IPS DF 19.7 (cell line): ENCODE measurements at regions not wholly inside any gene's neighbourhood (a gene's known extent, or its start where the extent isn't known, plus 50 kb on each side); places are given as distances from the start of the nearest gene placed in this dataset.
"Not testable (repeated sequence)": the region's sequence is repeated elsewhere in the genome, so short reads cannot be mapped to it uniquely, and the experiment has no call there.

Source experiments
- DNase-seq: peaks from one replicate; pipeline ENCODE4 v3.0.0-alpha.2; 2013; ENCODE audit warnings: low read depth, low spot score

DNA sequence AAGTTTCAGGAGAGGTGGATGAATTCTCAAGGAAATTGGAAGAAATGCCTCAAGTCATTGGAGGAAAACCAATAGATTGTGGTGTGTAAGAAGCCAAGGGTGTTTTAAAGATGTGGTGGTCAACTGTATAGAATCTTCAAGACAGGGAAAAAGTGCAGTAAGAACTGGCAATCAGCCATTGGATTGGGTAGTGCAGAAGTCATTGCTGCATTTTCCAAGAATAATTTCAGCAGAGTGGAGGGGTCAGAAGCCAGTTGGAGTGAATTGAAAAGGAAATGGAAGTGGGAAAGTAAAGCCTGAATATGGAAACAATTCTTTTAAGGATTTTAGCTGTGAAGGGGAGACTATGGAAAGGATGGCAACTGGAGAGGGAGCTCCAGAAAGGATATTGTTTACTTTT lies 128.2 kb upstream of the TMEM170B start:
- DNase-seq, result no peak

DNA sequence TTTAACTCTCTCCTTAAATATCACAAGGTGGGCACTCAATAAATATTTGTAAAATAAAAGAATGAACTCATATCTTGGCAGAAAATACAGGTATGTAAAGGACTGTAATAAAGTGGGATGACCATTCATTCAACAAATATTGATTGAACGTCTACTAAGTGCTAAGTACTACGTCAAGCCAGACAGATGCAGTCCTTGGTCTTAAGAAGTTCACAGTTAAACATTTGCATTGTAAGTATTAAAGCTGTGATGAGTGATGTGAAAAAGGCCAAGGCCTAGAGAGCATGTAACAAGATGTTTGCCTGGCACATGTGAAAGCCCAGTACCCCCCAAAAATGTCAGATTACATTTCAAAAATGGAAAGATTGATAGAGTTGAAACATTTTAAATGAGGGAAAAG lies 130.1 kb upstream of the TMEM170B start:
- no peak for DNase-seq

DNA sequence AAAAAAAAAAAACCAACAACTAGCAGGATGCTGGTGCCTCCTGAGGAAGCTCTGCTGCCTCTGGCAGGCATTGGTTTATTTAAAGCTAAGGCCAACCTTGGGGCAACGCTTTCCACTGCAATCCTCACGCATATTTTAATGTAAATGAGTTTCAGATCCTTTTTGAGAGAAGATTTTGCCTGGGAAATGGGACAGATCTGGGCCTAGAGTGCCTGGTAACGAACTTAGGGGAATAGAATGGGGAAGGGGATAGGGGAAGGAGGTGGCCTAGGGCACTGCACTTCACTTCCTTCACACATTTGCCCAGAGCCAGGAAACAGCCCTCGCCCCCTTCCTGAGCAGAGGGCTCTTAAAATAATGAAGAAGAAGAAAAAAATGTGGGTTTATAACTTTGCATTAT lies 132.7 kb upstream of the TMEM170B start:
- DNase-seq, result no peak

DNA sequence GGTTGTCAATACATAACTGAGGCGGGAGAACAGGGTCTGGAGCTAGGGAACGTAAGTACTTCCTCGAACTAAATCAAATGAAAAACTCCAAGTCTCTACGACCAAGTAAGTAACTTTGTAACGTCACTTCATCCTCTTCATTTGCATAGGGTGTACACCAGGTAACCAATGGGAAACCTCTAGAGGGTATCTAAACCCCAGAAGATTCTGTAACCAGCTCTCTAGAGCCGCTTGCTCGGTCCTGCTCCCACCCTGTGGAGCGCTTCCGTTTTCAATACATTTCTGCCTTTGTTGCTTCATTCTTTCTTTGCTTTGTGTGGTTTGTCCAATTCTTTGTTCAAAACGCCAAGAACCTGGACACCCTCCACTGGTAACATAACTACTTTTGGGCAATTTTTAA lies 133.5 kb upstream of the TMEM170B start:
- no peak for DNase-seq

DNA sequence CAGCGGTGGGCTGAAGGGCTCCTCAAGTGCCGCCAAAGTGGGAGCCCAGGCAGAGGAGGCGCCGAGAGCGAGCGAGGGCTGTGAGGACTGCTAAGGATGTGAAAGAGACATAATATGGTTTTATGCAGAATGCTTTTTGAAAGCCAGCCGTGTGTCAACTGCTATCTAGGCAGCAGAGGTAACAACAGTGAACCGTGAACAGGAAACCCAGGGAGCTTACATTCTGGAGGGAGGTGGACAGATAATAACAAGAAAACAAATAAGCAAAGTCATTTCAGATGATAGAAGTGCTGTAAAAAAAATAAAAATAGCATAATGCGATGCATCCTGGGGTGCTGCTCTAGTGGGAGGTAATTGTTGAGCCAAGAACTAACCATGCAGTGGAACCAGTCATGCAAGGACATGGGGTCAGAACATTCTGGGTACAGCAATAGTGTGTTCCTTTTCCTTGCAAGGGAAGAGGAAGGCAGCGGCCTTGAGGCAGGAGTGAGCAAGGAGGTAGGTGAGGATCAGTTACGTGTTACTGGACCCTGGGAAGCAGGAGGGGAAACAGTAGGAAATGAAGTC lies 134.4 kb upstream of the TMEM170B start:
- no peak for DNase-seq

DNA sequence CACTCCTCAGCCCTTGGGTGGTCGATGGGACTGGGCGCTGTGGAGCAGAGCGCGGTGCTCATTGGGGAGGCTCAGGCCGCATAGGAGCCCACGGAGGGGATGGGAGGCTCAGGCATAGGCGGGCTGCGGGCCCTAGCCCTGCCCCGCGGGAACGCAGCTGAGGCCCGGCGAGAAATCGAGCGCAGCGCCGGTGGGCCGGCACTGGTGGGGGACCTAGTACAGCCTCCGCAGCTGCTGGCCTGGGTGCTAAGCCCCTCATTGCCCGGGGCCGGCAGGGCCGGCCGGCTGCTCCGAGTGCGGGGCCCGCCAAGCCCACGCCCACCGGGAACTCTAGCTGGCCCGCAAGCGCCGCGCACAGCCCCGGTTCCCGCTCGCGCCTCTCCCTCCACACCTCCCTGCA lies 135.0 kb upstream of the TMEM170B start:
- DNase-seq, result not testable (repeated sequence)

DNA sequence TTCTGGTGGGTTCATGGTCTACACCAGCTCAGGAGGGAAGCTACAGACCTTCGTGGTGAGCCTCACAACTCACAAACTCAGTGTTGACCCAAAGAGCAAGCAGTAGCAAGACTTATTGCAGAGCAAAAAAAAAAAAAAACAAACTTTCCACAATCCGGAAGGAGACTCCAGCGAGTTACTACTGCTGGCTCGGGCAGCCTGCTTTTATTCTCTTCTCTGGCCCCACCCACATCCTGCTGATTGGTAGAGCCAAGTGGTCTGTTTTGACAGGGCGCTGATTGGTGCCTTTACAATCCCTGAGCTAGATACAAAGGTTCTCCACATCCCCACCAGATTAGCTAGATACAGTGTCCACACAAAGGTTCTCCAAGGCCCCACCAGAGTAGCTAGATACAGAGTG lies 135.6 kb upstream of the TMEM170B start:
- not testable (repeated sequence) for DNase-seq

DNA sequence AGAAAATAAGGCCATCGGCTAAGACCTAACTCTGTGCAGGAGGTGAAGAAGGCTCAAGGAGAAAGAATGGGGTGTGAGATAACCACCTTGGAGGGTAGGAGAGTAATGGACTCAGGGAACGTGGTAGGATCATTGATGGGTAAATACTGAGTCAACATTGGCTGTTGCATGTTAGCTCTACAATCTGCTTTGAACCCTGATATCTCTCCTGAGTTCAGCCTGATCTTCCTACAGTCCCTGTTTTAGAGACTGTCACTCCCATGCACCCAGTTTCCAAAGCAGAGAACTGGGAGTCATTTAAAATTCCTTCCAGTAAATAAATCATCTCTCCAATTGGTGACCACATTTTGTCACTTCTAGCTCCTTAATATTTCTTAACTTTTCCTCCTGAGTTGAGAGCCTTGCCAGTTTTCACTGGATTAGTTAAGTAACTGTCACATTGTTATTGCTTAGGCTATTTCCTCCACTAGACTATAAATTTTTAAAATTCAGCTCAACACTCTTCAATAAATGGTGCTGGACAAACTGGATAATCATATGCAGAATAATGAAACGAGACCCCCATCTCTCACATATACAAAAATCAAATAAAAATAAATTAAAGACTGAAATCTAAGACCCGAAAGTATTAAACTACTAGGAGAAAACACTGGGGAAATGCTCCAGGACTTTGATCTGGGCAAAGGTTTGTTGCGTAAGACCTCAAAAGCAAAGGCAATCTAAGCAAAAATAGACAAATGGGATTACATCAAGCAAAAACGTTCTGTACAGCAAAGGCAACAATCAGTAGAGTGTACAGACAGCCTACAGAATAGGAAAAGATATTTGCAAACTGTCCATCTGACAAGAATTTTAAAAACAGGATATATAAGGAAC lies 138.9 kb upstream of the TMEM170B start:
- DNase-seq, result no peak

DNA sequence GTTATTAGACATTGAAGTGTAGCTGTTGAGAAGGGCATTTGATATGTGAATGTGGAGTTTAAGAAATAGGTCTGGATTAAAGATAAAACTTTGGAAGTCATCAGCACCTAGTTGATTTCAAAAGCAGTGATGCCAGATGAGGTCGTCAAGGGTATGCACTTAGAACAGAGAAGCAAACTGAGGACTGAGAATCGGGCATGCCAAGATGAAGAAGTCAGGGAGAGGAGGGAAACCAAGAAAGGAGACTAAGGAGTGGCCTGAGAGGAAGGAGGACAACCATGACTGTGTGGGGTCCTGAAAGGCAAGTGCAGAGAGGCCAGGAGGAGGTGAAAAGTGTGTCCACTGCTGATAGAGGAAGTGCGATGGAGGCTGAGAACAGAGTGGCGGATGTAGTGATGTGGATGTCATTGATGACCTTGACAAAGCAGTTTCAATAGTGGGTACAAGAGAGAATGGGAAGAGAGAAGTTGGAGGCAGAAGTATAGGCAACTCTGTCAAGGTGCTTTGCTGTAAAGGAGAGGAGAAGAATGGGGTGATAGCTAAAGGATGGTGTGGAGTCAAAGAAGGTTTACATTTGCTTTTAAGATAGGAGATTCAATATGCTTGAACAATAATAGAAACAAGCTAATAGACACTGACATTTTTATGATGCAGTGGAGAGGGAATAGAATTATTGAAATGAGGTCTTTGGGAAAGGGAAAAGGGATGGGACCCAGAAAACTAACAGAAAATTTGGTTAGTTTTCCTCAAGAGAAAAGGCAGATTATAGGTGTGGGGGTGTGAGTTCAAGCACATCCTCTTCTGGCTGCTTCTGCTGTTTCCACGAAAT lies 139.7 kb upstream of the TMEM170B start:
- no peak for DNase-seq

DNA sequence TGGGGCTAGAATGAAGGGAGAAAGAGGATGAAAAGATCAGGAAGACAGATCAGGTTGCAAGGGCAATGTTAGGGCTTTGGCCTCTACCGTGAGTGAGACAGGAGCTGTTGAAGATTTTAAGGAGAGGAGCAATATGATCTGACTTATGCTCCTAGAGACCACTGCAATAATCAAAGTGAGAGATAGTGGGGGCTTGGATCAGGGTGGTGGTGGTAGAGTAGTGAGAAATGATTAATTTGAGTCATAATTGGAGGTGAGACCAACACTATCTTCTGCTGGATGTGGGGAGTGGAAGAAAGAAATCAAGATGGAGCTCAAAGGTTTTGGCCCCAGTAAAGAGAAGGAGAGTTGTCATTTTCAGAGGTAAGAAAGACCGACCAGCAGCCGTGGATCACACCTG lies 140.7 kb upstream of the TMEM170B start:
- no peak for DNase-seq

DNA sequence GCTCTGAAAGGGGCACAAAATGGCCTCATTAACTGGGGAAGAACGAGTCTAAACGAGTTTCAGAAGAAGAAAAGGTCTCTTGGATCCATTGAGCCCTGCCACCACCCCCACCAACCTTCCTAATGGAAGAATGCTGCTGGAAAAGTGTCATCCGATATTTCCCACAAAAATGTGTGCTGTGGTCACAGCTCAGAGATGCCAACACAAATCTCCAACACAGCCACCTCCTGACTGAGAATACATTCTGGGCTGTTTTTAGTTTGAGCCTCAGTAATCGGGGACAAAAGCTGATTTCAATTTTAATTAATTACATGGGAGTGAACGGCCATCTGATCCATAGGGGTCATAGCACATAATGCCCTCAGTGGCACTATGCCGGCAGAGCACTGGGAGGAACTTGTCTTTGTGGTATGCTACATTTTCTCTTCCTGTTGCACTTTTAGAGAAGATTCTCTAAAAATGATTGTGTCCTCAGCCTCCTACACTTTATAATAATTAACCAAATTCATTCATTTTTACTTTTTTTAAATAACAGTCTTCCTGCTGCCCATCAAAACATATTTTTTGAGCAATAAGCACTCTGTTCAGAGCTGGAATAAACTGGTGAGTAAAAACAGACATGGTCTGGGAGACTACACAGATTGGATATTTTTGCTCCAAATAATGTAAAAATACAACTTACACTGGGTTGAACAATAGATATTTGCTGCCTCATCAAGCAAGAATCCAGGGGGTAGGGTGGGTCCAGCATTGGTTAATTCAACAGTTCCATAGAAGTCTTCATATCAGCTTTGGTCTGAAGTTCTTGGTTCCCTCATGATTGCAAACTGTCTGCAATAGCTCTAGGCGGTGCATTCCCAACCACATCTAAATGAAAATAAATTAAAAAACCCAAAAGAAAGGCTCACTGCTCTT lies 143.6 kb upstream of the TMEM170B start:
- DNase-seq, result no peak

DNA sequence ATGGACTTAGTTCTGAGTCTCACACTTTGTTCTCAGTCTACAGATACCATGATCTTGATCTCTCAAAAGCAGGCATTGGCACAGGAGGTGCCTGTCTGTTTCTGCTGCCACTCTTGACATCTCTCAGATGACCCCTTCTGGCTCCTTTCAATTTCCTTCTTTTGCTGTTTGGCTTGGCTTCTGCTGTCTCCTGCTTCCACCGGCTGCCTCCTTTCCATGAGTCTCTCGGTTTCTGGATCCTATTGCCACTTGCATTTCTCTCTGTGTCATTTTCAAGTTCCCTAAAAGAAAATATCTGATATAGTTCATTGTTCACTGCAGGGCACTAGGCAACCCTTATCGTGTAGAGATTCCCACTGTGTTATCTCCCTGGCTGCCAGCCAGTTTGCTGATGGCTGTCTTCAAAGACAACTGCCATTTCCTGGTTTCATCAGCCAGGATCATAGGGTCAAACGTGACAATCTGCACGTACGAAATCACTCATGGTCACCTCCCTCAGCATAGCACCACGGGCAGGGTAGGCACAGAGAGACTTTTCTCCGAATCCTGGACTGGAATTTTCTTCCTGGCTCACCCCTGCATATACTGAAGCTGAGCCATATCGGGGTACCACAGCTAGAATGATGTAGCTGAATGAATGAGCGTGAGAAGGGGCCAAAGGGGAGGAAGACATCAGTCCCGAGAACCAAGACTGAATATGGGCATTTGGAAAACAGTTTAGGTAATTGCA lies 144.6 kb upstream of the TMEM170B start:
- DNase-seq, result no peak

DNA sequence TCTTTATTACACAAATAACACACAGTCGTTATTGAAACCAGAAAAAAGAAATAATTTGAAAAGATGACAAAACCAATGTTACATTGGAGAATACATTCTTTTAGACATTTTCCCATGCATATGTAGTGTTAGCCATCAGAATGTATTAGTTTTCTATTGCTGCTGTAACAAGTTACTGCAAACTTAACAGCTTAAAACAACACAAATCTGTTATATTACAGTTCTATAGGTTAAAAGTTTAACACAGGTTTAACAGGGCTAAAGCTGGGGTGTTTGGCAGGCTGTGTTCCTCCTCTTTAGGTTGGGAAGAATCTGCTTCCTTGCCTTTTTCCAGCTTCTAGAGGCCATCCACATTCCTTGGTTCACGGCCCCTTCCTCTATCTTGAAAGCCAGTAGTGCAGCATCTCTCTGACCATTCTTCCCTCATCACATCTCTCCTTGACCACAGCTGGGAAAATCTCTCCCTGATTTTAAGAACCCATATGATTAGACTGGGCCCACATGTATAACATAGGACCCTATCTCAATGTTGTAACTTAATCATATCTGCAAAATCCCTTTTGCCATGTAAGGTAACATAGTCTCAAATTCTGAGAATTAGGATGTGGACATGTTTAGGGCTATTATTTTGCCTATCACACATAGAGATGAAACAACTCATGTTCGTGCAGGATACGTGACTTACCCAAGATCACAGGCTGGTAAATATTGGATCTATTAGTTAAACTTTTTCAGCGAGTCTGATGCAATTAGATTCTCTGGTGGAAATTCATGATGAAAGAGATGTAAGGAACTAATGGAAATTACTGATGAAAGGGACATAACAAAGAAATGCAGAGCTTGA lies 145.4 kb upstream of the TMEM170B start:
- DNase-seq, result no peak

DNA sequence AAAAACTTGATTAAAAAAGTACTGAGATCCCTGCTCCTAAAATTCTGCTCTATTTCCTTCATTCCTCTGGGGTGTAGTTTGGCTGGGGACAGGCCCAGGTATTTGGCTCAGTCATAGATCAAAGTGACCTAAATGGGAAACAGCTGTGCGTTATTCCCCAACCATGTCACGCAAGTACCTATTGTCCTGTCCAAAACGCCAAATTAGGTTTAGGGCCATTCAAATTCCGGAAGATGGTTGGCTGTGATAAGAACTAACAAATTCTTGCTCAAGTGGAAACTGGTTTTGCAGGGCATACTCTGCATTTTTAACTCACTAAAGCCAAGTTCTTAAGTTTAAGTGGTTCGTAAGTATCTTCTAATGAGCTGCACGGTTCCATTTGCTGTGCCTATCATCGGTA lies 147.6 kb upstream of the TMEM170B start:
- no peak for DNase-seq

DNA sequence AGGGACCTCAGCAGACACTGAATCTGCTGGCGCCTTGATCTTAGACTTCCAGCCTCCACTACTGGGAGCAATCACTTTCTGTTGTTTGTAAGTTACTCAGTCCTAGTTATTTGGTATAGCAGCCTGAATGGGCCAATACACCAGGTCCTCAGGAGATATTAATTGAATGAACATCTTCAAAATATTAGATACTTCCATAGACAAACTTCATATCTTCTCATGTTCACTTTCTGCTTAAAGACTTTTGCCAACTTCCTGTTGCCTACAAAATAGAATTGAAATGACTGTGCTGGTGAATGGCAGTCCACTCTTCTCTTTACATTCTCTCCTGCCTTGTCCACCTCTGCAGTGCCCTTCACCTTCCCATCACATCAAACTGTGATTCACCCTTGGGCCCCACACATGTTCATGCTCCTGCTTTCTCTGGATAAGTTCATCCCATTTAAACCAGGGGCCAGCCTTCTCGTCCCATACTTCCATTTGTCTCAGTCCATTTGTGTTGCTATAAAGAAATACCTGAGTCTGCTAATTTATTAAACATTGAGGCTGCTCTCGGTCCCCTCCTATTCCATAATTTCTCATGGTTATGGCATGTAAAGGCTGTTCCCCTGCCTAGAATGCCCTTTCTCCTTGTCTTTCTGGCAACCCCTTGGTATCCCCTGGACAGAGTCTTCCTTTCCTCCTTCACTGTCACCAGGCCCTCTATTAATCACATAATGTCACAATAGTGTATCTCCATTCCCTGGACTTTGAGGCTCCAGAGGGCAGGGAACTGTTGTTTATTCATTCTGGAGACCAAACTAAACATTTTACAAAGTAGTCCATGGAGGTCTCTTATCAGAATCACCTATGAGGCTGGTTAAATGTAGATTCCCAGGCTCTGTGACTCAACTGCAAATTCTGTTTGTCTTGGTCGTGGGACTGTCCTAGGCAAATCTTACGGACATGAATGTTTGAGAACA lies 148.3 kb upstream of the TMEM170B start:
- no peak for DNase-seq

DNA sequence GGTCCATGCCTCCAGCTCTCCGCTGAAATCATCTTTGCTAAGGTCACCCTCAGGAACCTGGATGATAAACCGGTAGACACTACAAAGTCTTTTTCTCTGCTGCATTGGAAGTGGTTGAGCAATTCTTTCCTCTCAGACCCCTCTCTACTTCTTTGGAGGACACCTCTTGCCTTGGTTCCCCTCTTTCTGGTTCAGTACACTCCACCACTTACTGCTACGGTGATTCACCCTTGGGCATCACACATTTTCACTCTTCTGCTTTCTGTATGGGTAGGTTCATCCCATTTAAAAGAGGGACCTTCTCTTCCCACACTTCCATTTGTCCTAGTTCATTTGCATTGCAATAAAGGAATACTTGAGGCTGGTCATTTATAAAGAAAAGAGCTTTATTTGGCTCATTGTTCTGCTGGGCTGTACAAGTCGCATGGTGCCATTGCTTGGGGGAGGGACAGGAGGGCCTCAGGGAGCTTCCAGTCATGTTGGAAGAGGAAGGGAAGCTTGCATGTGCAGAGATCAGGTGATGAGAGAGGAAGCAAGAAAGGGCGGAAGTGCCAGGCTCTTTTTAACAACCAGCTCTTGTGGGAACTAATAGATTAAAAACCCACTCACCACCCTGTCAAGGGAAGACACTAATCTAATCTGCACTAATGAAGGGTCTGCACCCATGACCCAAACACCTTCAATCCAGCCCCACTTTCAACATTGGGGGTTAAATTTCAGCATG lies 149.7 kb upstream of the TMEM170B start:
- no peak for DNase-seq

DNA sequence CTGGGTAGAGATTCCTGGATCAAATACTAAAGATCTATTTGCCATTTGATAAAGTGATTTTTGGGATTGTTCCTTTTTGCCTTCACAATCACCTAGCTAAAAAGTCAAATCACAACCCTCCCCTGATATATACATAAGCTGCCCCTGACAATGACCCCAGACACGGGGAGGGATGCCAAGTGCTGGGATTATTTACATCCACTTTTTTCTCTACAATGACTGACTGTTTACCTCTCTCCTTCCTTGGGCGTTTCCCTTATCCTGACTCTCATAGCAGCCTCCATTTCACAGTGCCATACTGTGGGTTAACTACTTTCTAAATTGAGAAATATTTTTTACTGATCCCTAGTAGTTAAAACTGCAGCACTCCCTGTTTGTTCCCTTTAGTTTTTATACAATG lies 150.8 kb upstream of the TMEM170B start:
- no peak for DNase-seq

DNA sequence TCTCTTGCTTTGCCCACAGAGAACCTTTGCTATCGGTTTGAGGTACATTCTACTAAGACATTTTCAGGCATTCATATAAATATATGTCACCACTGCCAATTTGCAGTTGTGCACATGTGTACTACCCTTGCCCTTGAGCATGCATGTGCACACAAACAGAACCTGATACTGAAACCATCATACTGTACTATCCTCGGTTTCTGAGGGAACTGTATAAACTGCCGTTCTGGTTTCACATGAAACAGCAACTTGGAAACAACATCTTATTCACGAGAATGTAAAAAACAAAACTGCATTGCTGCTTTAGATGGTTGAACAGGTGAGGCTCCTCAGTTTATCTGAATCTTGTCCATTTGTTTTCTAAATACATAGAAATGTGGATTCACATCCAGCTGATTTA lies 151.2 kb upstream of the TMEM170B start:
- DNase-seq, result no peak
